SK-N-MC (cell line): ENCODE measurements at regions not wholly inside any gene's neighbourhood (a gene's known extent, or its start where the extent isn't known, plus 50 kb on each side); places are given as distances from the start of the nearest gene placed in this dataset.

Source experiments
- EZH2 ChIP-seq: fragments of 200-600 bp; sonication (generic); IDR thresholded peaks from one replicate; pipeline ENCODE4 v1.6.1; 2017; ENCODE audit warnings: antibody characterized with exemption
- FOXP2 ChIP-seq: optimal IDR thresholded peaks from 2 replicates; pipeline ENCODE3; 2011; ENCODE audit warnings: mild to moderate bottlenecking, moderate library complexity; ENCODE audit not compliant: insufficient read depth; ENCODE audit errors: extremely low read length, control extremely low read depth
- POLR2AphosphoS5 ChIP-seq: IDR thresholded peaks from 2 replicates; pipeline ENCODE4 v1.6.1; 2012; ENCODE audit warnings: mild to moderate bottlenecking, low read depth, low read length, borderline replicate concordance

- no peak for TF ChIP-seq EZH2
- no peak for TF ChIP-seq POLR2AphosphoS5
- no peak for TF ChIP-seq FOXP2
These were observed 83.0 kb upstream of the CCDC196 start for GRCh38 chr14:66403183-66403582.
